ENCODE measurements at regions not wholly inside any gene's neighbourhood (a gene's known extent, or its start where the extent isn't known, plus 50 kb on each side); places are given as distances from the start of the nearest gene placed in this dataset.

DNA sequence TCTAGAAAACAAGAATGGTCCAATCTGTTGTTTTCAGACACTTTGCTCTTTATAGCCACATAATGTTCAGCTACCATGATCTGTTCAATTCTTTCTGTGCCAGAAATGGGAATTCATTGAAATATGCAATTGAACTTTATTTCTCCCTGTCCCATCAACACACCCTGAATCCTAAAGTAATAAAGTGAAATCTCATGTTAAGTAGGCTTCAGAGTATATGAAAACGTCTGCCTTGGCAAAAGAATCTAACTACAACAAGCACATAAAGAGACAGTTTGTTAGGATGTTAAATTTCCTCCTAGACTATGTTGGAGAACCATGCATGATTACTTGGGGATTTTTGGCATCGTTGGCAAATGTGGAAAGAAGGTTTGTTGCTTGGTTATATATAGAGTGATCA, 722.7 kb downstream of the XPNPEP1 start:
- Histone ChIP-seq H3K36me3 (ENCODE audit: control insufficient read depth in 1 of 2, insufficient read depth in 2 of 2, low read length in 2 of 2) (no peaks in the 10 kb centered on the region), H3K4me2 (ENCODE audit: low read length) (no peak overlapping the region), H3K9ac (ENCODE audit: low read length) (no peak overlapping the region), H4K20me1 (ENCODE audit: insufficient read depth) (no peaks in the 10 kb centered on the region), H3K4me1 (ENCODE audit: control insufficient read depth in 1 of 2, insufficient read depth in 2 of 2, low read length in 2 of 2) (no peaks in the 10 kb centered on the region), H3K79me2 (ENCODE audit: insufficient read depth, low read length) (no peaks in the 10 kb centered on the region), H3K9me2 (ENCODE audit: insufficient read depth) (no peaks in the 10 kb centered on the region), H3K27ac (ENCODE audit: low read depth, low read length) (no peak overlapping the region), H3K27me3 (ENCODE audit: insufficient read depth, low read length) (no peaks in the 10 kb centered on the region), H2AFZ (ENCODE audit: low read depth, low read length, poor library complexity, severe bottlenecking) (no peak overlapping the region), H3K9me3 (ENCODE audit: control insufficient read depth in 1 of 2, insufficient read depth in 1 of 2, low read depth in 1 of 2, low read length in 2 of 2) (peaks cover 6 to 25% of the 10 kb centered on the region in 2 experiments; a peak in 2 of 4 replicates), H3K4me3 (replicated peaks in 1 of 2; ENCODE audit: low read depth in 1 of 2, low read length in 2 of 2) (no peak overlapping the region)
- CTCF ChIA-PET, result no interaction called here
- ATAC-seq, result no peak
- BruUV-seq (replicated peaks), result no TSS peak
- no peak for TF ChIP-seq EGR1 (IDR thresholded peaks at IDR 0.05; ENCODE audit: low read depth)
- TF ChIP-seq POLR2A (IDR thresholded peaks at IDR 0.05; ENCODE audit: borderline replicate concordance, extremely low read depth, insufficient read depth, insufficient read length), result no peak
- TF ChIP-seq, protein P1, sequence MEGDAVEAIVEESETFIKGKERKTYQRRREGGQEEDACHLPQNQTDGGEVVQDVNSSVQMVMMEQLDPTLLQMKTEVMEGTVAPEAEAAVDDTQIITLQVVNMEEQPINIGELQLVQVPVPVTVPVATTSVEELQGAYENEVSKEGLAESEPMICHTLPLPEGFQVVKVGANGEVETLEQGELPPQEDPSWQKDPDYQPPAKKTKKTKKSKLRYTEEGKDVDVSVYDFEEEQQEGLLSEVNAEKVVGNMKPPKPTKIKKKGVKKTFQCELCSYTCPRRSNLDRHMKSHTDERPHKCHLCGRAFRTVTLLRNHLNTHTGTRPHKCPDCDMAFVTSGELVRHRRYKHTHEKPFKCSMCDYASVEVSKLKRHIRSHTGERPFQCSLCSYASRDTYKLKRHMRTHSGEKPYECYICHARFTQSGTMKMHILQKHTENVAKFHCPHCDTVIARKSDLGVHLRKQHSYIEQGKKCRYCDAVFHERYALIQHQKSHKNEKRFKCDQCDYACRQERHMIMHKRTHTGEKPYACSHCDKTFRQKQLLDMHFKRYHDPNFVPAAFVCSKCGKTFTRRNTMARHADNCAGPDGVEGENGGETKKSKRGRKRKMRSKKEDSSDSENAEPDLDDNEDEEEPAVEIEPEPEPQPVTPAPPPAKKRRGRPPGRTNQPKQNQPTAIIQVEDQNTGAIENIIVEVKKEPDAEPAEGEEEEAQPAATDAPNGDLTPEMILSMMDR (IDR thresholded peaks at IDR 0.05 in 2 of 3, conservative IDR thresholded peaks at IDR 0.05 in 1 of 3; ENCODE audit: borderline replicate concordance in 1 of 3, insufficient read depth in 1 of 3, low read depth in 2 of 3, low read length in 2 of 3), result no peak
- TF ChIP-seq EZH2phosphoT487 (IDR thresholded peaks at IDR 0.05; ENCODE audit: borderline replicate concordance), result no peak
- TF ChIP-seq YY1 (IDR thresholded peaks at IDR 0.05; ENCODE audit: extremely low read depth, insufficient replicate concordance, low read depth, low read length), result no peak
- TF ChIP-seq, protein P2, sequence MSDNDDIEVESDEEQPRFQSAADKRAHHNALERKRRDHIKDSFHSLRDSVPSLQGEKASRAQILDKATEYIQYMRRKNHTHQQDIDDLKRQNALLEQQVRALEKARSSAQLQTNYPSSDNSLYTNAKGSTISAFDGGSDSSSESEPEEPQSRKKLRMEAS (IDR thresholded peaks at IDR 0.05), result no peak
- no peak for TF ChIP-seq ZNF274 (IDR thresholded peaks at IDR 0.05; ENCODE audit: low read depth, low read length)
- TF ChIP-seq TCF7L2 (IDR thresholded peaks at IDR 0.05; ENCODE audit: borderline replicate concordance, extremely low read depth, insufficient read depth, insufficient read length), result no peak
- no peak for TF ChIP-seq JUND (IDR thresholded peaks at IDR 0.05)
- no peak for TF ChIP-seq FOSL1 (IDR thresholded peaks at IDR 0.05; ENCODE audit: low read depth)
- TF ChIP-seq, protein P3, sequence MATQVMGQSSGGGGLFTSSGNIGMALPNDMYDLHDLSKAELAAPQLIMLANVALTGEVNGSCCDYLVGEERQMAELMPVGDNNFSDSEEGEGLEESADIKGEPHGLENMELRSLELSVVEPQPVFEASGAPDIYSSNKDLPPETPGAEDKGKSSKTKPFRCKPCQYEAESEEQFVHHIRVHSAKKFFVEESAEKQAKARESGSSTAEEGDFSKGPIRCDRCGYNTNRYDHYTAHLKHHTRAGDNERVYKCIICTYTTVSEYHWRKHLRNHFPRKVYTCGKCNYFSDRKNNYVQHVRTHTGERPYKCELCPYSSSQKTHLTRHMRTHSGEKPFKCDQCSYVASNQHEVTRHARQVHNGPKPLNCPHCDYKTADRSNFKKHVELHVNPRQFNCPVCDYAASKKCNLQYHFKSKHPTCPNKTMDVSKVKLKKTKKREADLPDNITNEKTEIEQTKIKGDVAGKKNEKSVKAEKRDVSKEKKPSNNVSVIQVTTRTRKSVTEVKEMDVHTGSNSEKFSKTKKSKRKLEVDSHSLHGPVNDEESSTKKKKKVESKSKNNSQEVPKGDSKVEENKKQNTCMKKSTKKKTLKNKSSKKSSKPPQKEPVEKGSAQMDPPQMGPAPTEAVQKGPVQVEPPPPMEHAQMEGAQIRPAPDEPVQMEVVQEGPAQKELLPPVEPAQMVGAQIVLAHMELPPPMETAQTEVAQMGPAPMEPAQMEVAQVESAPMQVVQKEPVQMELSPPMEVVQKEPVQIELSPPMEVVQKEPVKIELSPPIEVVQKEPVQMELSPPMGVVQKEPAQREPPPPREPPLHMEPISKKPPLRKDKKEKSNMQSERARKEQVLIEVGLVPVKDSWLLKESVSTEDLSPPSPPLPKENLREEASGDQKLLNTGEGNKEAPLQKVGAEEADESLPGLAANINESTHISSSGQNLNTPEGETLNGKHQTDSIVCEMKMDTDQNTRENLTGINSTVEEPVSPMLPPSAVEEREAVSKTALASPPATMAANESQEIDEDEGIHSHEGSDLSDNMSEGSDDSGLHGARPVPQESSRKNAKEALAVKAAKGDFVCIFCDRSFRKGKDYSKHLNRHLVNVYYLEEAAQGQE (IDR thresholded peaks at IDR 0.05; ENCODE audit: low read depth), result no peak
- TF ChIP-seq POLR2AphosphoS5 (IDR thresholded peaks at IDR 0.05; ENCODE audit: low read depth, low read length), result no peak
- TF ChIP-seq SP1 (IDR thresholded peaks at IDR 0.05; ENCODE audit: low read depth), result no peak
- TF ChIP-seq RAD21 (IDR thresholded peaks at IDR 0.05; ENCODE audit: low read depth), result no peak
- TF ChIP-seq ELF1 (IDR thresholded peaks at IDR 0.05; ENCODE audit: borderline replicate concordance, low read depth), result no peak
- TF ChIP-seq CEBPB (IDR thresholded peaks at IDR 0.05; ENCODE audit: low read depth), result no peak
- RAD21 ChIA-PET (ENCODE audit: low non-redundant PET in 1 of 2, low total read pairs in 2 of 2, uncharacterized antibody in 2 of 2, unreplicated experiment in 2 of 2), result no interaction called here
- POLR2A ChIA-PET, result no interaction called here
- intact Hi-C loops (cut with micrococcal nuclease), result no loop called here
- no peak for DNase-seq (ENCODE audit: low read depth, low spot score)

Data from HCT116 (cell line).